ENCODE measurements at regions not wholly inside any gene's neighbourhood (a gene's known extent, or its start where the extent isn't known, plus 50 kb on each side); places are given as distances from the start of the nearest gene placed in this dataset.
"Not testable (repeated sequence)": the region's sequence is repeated elsewhere in the genome, so short reads cannot be mapped to it uniquely, and the experiment has no call there.

DNA sequence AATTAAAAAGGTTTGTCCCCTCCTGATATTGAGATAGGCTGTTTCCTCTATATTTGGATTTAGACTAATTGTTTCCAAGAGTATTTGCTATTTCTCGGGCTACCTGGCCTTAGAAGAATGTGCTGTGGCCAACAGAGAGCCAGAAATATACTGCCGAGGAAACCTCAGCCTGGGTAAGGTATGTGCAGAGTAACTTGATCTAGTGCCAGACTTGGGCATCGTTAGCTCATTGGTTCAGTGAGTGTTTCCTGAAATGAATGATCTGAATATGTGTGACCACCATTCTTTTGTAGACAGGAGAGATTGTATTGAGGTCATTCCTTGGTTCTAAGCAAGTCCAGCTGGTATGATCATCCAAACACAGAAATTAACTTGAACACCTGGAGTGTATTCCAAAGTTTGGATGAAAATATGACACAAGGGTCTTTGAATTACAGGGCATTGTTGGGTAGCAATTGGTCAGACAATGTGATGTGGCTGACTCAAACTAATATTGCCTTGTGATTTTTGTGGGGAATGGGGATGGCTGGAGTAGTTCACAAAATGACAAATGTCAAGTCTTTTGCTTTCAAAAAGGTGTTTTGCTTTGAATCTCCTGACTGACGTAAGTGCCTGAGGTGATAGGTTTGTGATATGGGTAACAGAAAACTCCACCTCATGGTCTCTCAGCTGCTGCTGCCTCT is 100.2 kb upstream of the CXCL13 start:
- no peak for TF ChIP-seq CTCF (IDR thresholded peaks at IDR 0.05; ENCODE audit: low read depth, low read length)
- DNase-seq (ENCODE audit: low read depth in 1 of 2, low spot score in 1 of 2), result no peak
- no peaks in the 10 kb centered on the region for H3K27me3 ChIP-seq

GRCh38 chr4:77505958-77506319 is 99.7 kb upstream of the CXCL13 start:
- no peaks in the 10 kb centered on the region for H3K4me1 ChIP-seq (ENCODE audit: low read depth)
- no peaks in the 10 kb centered on the region for H3K36me3 ChIP-seq
- no peak for DNase-seq (ENCODE audit: low read depth in 1 of 2, low spot score in 1 of 2)
- no peaks in the 10 kb centered on the region for H3K27me3 ChIP-seq
- no peaks in the 10 kb centered on the region for H3K9me3 ChIP-seq (ENCODE audit: low read depth)
- no peak for TF ChIP-seq CTCF (IDR thresholded peaks at IDR 0.05; ENCODE audit: low read depth, low read length)
- no peak overlapping the region for H3K4me3 ChIP-seq
- no peak overlapping the region for H3K27ac ChIP-seq

More for the DNA sequence above, 100.2 kb upstream of the CXCL13 start:
- Histone ChIP-seq H3K27ac (no peak overlapping the region), H3K4me1 (ENCODE audit: low read depth) (no peaks in the 10 kb centered on the region), H3K36me3 (no peaks in the 10 kb centered on the region), H3K4me3 (no peak overlapping the region), H3K9me3 (ENCODE audit: low read depth) (no peaks in the 10 kb centered on the region)

GRCh38 chr4:77510367-77510766 is 95.3 kb upstream of the CXCL13 start:
- TF ChIP-seq CTCF (IDR thresholded peaks at IDR 0.05; ENCODE audit: low read depth, low read length), result no peak
- Histone ChIP-seq H3K9me3 (ENCODE audit: low read depth) (no peaks in the 10 kb centered on the region), H3K36me3 (no peaks in the 10 kb centered on the region), H3K27me3 (no peaks in the 10 kb centered on the region), H3K27ac (no peak overlapping the region), H3K4me1 (ENCODE audit: low read depth) (no peaks in the 10 kb centered on the region), H3K4me3 (no peak overlapping the region)
- DNase-seq (ENCODE audit: low read depth in 1 of 2, low spot score in 1 of 2), result no peak

DNA sequence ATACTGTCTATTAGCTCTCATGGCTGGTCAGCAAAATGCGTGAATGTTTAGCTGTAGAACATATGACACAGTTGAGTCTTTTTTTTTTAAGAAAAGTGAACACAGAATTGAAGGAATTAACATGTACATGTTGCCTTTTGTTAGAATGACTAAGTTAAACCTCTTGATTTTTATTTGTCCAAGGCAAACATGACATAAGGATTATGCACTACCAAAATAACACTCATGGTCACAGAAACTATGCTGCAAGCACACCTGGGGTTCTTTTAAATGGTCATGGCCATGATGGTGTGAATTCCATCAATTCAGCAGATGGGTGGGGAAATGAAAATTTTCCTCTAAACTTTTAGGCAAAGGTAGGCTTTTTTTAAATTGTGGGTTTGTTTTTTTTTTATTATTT is 80.1 kb upstream of the CXCL13 start:
- TF ChIP-seq CTCF (IDR thresholded peaks at IDR 0.05; ENCODE audit: low read depth, low read length), result no peak
- DNase-seq (ENCODE audit: low read depth in 1 of 2, low spot score in 1 of 2), result no peak
- Histone ChIP-seq H3K9me3 (ENCODE audit: low read depth) (no peaks in the 10 kb centered on the region), H3K4me3 (no peak overlapping the region), H3K4me1 (ENCODE audit: low read depth) (no peaks in the 10 kb centered on the region), H3K27ac (no peak overlapping the region), H3K36me3 (no peaks in the 10 kb centered on the region), H3K27me3 (no peaks in the 10 kb centered on the region)

- H3K27me3 ChIP-seq; H3K4me3 ChIP-seq; DNase-seq (ENCODE audit: low read depth in 1 of 2, low spot score in 1 of 2); H3K9me3 ChIP-seq (ENCODE audit: low read depth); H3K4me1 ChIP-seq (ENCODE audit: low read depth); H3K36me3 ChIP-seq; H3K27ac ChIP-seq: not testable (repeated sequence)
Measured at GRCh38 chr4:77527900-77528299, 77.7 kb upstream of the CXCL13 start.

GRCh38 chr4:77538144-77538543 is 67.5 kb upstream of the CXCL13 start:
- DNase-seq (ENCODE audit: low read depth in 1 of 2, low spot score in 1 of 2), result peak in 1 of 2 donors; percentile 85
- Histone ChIP-seq H3K4me3 (no peak overlapping the region), H3K27me3 (no peaks in the 10 kb centered on the region), H3K4me1 (ENCODE audit: low read depth) (no peaks in the 10 kb centered on the region), H3K9me3 (ENCODE audit: low read depth) (no peaks in the 10 kb centered on the region), H3K27ac (no peak overlapping the region), H3K36me3 (no peaks in the 10 kb centered on the region)
- TF ChIP-seq CTCF (IDR thresholded peaks at IDR 0.05; ENCODE audit: low read depth, low read length), result no peak
